Gastroesophageal sphincter (tissue), 3 donors: ENCODE measurements at regions not wholly inside any gene's neighbourhood (a gene's known extent, or its start where the extent isn't known, plus 50 kb on each side); places are given as distances from the start of the nearest gene placed in this dataset.

Experiments
- POLR2A ChIP-seq, 2 donors: fragments of 450-650 bp; IDR thresholded peaks; one replicate each; pipeline ENCODE4 v1.6.1; 2017; ENCODE audit warnings: antibody characterized with exemption in 2 of 2, mild to moderate bottlenecking in 2 of 2, moderate library complexity in 1 of 2
- POLR2AphosphoS5 ChIP-seq: sonication (generic); formaldehyde crosslinking; IDR thresholded peaks from one replicate; pipeline ENCODE4 v1.6.1; 2017; ENCODE audit warnings: antibody characterized with exemption
- TF ChIP-seq, protein P1 (sequence below), 4 experiments: fragments of 200-600 bp in 2 of 4; fragments of 450-650 bp in 2 of 4; sonication (generic) in 1 of 4; IDR thresholded peaks; one replicate each; pipeline ENCODE4 v1.5.1; 2017 to 2019; ENCODE audit warnings: antibody characterized with exemption in 4 of 4, mild to moderate bottlenecking in 2 of 4, moderate library complexity in 2 of 4

DNA sequence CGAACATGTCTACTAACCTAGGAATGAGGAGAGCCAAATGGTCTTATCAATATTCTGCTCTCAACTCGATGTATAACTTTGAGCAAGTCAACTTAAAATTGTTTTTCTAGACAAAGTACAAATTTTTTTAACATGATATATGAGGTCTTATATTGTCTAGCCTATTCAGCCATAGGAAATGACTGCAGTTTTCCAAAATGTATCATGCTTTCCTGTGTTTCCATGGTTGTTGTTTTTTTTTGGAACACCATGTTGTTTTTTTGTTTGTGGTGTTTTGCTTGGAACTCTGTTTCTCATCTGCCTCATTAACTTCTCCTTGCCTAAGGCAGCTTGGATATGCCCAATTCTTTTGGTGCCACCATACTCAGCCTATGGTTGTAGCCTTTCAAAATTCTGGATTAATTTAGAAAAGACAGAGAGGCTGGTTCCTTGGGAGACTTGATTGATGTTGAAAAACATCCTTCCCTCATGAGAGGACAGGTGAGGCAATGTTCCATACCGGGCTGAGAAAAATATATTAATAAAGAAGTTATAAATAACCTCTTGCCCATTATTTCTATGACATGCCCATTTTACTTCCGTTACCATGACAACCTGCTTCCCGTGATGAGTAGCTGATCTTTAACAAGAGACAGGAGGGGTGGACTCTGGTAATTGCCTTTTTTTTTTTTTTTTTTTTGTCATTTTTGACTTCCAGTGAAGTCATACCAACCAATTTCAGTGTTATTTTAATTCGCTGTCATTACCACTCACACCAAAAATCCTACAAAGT lies 687.9 kb upstream of the GRM7 start:
- TF ChIP-seq, protein P1, sequence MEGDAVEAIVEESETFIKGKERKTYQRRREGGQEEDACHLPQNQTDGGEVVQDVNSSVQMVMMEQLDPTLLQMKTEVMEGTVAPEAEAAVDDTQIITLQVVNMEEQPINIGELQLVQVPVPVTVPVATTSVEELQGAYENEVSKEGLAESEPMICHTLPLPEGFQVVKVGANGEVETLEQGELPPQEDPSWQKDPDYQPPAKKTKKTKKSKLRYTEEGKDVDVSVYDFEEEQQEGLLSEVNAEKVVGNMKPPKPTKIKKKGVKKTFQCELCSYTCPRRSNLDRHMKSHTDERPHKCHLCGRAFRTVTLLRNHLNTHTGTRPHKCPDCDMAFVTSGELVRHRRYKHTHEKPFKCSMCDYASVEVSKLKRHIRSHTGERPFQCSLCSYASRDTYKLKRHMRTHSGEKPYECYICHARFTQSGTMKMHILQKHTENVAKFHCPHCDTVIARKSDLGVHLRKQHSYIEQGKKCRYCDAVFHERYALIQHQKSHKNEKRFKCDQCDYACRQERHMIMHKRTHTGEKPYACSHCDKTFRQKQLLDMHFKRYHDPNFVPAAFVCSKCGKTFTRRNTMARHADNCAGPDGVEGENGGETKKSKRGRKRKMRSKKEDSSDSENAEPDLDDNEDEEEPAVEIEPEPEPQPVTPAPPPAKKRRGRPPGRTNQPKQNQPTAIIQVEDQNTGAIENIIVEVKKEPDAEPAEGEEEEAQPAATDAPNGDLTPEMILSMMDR (IDR thresholded peaks at IDR 0.05), result no peak
- TF ChIP-seq POLR2A (IDR thresholded peaks at IDR 0.05) (no peak), POLR2AphosphoS5 (no peak)
